Kidney glomerular epithelial cell (primary cell): ENCODE measurements at regions not wholly inside any gene's neighbourhood (a gene's known extent, or its start where the extent isn't known, plus 50 kb on each side); places are given as distances from the start of the nearest gene placed in this dataset.
"Not testable (repeated sequence)": the region's sequence is repeated elsewhere in the genome, so short reads cannot be mapped to it uniquely, and the experiment has no call there.

Source experiments
- DNase-seq: peaks from one replicate; lab custom pipeline; 2025; lab: John Stamatoyannopoulos, UW

DNA sequence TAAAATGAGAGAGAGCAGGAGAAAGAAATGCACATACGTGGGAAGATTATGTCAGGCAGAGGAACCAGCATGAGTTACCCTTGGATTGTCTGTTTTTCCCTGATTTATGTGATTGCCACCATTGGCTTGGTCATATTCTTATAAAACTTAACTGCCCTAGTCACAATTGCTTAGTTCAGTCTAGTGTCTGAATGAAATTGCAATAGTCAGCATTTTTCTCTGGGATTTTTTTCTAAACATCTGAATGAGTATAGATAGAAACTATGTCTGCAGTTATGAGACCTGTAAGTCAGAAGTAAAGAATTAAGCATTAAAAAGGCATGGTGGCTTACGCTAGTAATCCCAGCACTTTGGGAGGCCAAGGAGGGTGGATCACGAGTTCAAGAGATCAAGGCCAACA, 889.8 kb downstream of the PLA2G4A start:
- DNase-seq, result no peak

DNA sequence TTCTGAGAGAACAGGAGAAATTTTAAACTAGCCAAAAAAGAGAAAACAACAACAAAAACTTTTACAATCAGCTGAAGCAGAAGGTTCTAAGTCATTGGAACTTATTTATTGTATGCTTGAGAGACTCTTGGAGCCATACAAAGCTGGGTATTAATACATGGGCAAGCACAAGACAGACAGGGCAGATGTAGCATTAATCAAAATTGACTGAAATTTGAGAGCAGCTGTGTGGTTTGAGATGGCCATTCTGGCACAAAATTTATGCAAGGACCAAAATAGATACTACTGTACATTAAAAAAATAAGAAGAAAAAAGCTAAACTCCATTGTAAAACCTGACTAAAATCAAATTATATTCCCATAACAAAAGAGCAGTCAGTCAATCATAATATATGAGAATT, 892.5 kb downstream of the PLA2G4A start:
- no peak for DNase-seq

GRCh38 chr1:187725216-187725615, 896.5 kb downstream of the PLA2G4A start:
- no peak for DNase-seq

DNA sequence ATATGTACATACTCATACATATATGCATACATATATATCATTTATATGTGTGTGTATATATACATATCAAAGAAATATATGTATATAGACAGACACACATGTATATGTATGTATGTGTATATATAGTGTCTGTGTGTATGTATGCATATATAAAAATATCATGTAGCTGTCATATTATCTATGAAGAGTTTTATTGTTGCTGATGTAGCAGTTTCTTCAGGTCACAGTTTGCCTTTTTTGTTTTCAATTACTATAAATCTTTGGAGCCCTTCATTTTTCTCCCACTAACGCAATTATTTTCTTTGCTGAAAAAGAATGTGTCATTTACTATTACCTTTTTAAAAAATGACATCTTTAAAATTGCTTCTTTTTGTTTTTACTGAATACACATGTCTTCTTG, 904.5 kb downstream of the PLA2G4A start:
- DNase-seq, result no peak

- no peak for DNase-seq
These were observed 905.7 kb downstream of the PLA2G4A start for GRCh38 chr1:187734427-187734826.

- DNase-seq, result no peak
These were observed 915.9 kb downstream of the PLA2G4A start for GRCh38 chr1:187744665-187745064.

DNA sequence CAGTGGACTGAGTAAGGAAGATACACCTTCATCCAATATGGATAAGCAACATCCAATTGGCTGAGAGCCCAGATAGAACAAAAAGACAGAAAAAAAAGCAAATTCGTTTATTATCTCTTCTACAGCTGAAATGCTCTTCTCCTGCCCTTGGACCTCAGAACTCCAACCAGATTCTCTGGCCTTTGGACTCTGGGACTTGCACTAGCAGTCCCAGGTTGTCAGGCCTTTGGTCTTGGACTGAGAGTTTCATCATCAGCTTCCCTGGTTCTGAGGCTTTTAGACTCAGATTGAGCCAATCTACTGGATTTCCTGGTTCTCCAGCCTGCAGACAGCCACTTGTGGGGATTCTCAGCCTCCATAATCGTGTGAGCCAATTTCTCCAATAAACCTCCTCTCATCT, 926.8 kb downstream of the PLA2G4A start:
- no peak for DNase-seq

DNA sequence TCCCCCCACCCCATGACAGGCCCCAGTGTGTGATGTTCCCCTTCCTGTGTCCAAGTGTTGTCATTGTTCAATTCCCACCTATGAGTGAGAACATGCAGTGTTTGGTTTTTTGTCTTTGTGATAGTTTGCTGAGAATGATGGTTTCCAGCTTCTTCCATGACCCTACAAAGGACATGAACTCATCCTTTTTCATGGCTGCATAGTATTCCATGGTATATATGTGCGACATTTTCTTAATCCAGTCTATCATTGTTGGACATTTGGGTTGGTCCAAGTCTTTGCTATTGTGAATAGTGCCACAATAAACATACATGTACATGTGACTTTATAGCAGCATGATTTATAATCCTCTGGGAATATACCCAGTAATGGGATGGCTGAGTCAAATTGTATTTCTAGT, 927.9 kb downstream of the PLA2G4A start:
- DNase-seq, result not testable (repeated sequence)

GRCh38 chr1:187759825-187760333, 931.1 kb downstream of the PLA2G4A start:
- DNase-seq, result no peak

GRCh38 chr1:187762118-187762517, 933.4 kb downstream of the PLA2G4A start:
- DNase-seq, result no peak

GRCh38 chr1:187763465-187763864, 934.7 kb downstream of the PLA2G4A start:
- no peak for DNase-seq

- DNase-seq, result no peak
These were observed 935.2 kb downstream of the PLA2G4A start for GRCh38 chr1:187763976-187764375.

- DNase-seq, result no peak
These were observed 942.6 kb downstream of the PLA2G4A start for GRCh38 chr1:187771396-187771795.

GRCh38 chr1:187773168-187773567, 944.4 kb downstream of the PLA2G4A start:
- no peak for DNase-seq

- no peak for DNase-seq
These were observed 959.0 kb downstream of the PLA2G4A start for GRCh38 chr1:187787736-187788135.

- DNase-seq, result no peak
These were observed 960.0 kb downstream of the PLA2G4A start for GRCh38 chr1:187788718-187789117.

DNA sequence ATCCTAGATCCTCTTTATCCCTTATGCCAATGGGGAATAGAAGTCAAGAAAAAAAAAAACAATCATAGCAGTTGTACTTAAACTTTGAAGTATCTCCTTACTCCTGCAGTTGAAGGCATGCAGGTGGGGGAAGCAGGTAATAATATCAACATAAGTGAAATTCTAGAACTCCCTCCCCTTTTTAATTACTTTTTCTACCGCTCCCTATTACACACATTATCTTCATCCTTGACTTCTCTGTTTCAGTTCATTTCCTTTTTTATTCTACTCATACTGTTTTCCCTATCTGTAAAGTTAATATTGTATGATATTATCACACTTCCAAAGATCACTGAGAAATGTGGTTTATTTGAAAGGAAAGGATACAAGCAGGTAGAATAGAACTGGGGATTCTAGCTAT, 962.0 kb downstream of the PLA2G4A start:
- DNase-seq, result no peak

DNA sequence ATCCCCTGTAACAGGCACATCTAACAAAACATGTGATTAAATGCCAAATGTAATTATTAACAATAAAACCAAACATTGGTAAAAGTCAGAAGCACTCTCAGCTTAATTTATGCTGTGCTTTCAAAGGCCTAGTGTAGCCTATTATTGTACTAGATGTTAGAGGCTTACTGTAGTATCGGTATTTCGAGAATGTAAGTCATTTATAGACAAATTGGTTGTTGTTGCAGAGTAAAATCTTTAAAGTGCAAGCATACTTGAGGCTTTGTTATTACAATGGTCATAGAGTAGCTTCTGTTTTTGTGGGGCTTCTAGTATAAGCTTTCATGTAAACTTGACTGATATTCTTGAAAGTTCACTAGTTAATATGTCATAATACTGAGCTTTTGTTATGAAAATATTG, 965.8 kb downstream of the PLA2G4A start:
- no peak for DNase-seq

DNA sequence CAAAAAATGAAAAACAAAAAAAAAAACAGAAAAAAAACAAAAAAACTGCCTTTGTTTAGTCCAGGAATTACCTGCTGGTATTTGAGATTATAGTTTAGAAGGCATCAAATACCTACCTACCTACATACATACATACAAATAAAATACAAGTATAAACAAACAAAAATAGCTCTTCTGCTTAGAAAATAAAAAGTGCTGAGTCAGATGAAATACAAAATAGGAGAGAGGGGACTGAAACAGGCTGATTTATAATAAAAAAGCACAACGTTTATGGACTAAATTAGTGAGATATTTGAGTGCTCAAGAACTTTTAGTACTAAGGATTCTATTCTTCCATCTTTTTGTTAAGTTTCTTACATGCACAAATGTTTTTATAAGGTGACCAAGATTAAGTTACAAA, 980.8 kb downstream of the PLA2G4A start:
- no peak for DNase-seq

- DNase-seq, result no peak
These were observed 987.9 kb downstream of the PLA2G4A start for GRCh38 chr1:187816646-187817045.

DNA sequence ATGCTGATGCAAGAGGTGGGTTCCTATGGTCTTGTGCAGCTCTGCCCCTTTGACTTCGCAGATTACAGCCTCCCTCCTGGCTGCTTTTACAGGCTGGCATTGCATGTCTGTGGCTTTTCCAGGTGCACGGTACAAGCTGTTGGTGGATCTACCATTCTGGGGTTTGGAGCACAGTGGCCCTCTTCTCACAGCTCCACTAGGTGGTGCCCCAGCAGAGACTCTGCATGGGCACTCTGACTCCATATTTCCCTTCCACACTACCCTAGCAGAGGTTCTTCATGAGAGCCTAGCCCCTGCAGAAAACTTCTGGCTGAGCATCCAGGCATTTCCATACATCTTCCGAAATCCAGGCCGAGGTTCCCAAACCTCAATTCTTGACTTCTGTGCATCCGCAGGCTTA, 989.0 kb downstream of the PLA2G4A start:
- no peak for DNase-seq

DNA sequence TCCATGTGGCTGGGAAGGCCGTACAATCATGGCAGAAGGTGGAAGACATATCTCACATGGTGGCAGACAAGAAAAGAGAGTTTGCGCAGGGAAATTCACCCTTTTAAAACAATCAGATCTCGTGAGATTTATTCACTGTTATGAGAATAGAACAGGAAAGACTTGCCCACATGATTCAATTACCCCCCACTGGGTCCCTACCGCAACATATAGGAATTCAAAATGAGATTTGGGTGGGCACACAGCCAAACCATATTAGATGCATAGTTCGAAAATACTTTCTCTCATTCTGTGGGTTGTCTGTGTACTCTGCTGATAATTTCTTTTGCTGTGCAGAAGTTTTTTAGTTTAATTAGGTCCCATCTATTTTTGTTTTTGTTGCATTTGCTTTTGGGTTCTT, 990.3 kb downstream of the PLA2G4A start:
- DNase-seq, result no peak

GRCh38 chr1:187836557-187836956, 1007.8 kb downstream of the PLA2G4A start:
- DNase-seq, result no peak

DNA sequence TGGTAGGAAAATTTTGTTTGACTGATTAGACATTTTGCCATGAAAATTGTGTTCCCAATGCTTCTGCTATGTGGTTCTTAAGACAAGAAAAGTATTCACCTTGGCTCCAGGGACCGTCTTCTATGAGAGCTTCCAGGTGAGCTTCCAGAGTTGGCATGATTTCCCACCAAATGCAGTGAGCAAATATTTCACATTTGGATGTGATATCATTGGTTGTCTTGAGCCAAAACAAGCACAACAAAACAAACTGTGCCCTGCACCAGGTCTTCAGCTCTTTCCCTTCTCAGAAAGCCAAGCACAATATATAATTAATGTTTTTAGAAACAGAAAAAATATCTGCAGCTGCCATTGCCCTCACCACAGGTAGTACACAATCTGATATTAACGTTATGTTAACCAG, 1009.0 kb downstream of the PLA2G4A start:
- DNase-seq, result no peak
